NOMO-1 treated with DMSO at 0.1 percent for 48 hours (cell line): ENCODE measurements at regions not wholly inside any gene's neighbourhood (a gene's known extent, or its start where the extent isn't known, plus 50 kb on each side); places are given as distances from the start of the nearest gene placed in this dataset.

ENCODE experiments used
- DNase-seq: peaks from one replicate; lab custom pipeline; 2025; ENCODE audit not compliant: unreplicated experiment; lab: John Stamatoyannopoulos, UW

DNA sequence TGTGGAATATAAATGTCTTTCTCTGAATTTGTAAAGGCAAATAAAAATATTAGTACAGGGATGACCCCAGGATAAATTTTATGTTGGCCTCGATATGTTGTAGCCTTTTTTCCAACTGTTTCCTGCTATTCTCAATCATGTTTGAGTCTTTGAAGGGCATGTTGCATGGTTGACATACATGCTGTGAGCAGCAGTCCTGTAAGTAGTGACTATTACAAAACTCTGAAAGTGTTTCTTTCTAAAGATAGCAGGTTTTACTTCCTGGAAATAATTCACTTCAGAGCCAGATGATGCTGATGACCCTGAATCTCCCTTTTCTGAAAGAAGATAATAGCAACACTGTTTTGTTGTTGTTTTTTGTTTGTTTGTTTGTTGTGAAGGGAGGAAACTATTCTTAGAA lies 393.0 kb upstream of the GNPDA2 start:
- no peak for DNase-seq

DNA sequence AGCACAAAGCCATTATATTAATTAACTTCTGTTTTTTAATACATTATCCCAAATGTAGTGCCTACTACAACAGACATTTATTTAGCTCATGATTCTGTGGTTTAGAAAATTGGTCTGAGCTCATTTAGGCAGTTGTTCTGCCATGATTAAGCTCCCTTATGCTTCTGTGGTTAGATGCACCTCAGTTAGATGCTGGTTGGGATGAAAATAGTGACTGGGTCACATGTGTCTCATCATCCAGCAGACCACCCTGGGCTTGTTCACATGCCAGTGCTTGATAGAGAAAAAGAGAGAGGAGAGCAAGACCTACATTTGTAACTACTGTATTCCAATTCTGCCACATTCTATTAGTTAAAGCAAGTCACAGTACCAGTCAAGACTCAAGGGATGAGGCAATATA lies 376.4 kb upstream of the GNPDA2 start:
- no peak for DNase-seq

DNA sequence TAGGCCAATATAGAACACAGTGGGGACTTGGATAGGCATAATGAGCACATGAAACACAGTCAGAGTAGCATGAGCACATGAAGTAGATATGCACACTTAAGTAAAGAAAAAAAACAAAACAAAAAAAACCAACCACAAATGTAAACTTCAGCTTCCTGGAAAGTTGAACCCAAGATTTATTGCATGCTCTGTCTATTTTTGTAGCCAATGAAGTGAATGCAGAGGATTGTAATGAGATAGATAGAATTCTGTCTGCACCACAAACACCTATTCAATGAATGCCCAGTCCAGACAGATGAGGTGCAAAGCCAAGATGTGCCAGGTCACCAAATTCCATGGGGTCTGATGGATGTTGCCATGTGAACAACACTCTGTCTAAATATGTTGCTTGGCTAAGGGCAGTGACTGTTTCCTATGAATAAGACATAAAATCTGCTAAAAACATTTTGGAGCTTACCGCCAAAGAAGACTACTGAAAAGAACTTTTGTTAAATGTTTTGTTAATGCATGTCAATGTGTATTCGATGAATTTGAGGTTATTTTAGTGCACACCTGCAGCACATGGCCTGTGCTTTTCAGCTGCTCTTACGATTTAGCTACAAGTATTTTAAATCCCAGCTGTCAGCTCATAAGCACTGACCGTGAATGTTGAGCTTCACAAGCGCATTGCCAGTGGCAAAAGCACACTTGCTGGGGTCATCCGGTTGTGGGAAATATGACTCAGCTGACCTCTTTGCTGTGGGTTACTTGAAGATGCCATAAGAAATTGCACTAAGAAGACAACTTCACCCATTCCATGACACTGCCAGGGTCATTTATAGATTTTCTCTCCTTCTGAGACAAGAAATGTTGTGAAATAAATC lies 374.8 kb upstream of the GNPDA2 start:
- DNase-seq, result no peak

DNA sequence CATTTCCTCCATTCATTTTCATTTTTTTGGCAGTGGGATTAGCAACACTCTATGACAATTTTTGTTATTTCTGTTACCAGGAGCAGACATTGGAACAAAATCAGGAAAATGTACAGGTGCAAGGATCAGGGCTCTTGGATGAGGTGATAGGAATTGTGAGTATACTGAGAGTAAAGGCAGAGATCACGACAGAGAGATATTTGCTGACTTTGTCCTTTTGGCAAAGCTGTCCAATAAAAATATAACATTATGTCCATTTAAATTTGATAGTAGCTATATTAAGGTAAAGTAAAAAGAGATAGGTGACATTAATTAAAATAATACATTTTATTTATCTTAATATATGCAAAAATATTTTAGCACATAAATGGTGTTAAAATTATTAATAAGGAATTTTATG lies 373.1 kb upstream of the GNPDA2 start:
- no peak for DNase-seq

GRCh38 chr4:45094684-45095083 lies 368.3 kb upstream of the GNPDA2 start:
- no peak for DNase-seq

- DNase-seq, result no peak
Observed at GRCh38 chr4:45082101-45082500, 355.7 kb upstream of the GNPDA2 start.

DNA sequence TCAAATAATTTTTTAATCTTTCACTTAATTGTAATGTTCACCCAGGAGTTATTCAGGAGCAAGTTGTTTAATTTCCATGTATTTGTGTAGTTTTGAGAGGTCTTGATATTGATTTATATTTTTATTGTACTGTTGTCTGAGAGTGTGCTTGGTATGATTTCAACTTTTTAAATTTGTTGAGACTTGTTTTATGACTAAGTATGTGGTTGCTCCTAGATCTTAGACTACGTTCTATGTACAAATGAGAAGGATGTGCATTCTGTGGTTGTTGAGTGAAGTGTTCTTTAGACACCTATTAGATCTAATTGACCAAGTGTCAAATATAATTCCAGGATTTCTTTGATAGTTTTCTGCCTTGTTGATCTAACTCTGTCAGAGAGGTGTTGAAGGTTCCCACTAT lies 353.3 kb upstream of the GNPDA2 start:
- no peak for DNase-seq

GRCh38 chr4:45078201-45078600 lies 351.8 kb upstream of the GNPDA2 start:
- no peak for DNase-seq

DNA sequence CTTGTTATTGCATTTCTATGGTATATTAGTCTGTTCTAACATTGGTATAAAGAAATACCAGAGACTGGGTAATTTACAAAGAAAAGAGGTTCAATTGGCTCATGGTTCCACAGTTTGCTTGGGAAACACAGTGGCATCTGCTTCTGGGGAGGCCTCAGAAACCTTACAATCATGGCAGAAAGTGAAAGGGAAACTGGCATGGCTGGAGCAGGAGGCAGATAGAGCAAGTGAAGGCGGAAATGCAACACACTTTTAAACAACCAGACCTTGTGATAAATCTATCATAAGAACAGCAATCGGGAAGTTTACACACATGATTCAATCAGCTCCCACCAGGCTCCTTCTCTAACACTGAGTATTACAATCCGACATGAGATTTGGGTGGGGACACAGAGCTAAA lies 346.6 kb upstream of the GNPDA2 start:
- no peak for DNase-seq

DNA sequence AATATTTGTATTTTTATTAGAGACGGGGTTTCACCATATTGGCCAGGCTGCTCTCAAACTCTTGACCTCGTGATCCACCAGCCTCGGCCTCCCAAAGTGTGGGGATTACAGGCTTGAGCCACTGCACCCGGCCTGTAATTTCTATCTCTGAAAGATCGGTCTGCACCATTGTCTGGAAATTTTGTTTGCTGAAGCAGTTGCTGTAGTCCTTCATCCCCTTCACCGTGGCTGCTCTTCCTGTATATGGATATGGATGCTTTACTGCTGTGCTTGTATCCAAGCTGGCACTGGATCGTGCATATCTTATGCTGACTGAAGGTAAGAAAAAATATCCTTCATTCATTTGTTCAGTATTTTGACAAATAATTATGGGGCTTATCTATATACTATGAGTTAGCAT lies 338.4 kb upstream of the GNPDA2 start:
- DNase-seq, result no peak

DNA sequence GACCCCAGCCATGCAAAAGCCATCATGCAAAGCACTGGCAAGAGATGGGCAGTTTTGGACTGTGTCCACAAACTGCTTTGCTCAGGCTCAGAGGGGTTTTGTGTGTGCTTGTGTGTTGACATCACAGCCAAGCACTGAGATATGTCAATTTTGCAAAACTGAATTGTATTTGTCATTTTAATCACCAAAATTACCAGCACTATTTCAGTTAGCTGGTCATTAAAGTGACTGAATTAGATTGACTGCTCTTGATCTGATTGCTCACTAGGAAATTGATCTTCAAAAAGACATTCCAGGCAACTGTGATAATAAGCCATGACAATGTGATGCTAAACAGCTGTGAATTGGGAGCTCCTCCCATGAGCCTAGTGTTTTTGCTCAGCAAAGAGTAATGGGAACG lies 337.3 kb upstream of the GNPDA2 start:
- no peak for DNase-seq

DNA sequence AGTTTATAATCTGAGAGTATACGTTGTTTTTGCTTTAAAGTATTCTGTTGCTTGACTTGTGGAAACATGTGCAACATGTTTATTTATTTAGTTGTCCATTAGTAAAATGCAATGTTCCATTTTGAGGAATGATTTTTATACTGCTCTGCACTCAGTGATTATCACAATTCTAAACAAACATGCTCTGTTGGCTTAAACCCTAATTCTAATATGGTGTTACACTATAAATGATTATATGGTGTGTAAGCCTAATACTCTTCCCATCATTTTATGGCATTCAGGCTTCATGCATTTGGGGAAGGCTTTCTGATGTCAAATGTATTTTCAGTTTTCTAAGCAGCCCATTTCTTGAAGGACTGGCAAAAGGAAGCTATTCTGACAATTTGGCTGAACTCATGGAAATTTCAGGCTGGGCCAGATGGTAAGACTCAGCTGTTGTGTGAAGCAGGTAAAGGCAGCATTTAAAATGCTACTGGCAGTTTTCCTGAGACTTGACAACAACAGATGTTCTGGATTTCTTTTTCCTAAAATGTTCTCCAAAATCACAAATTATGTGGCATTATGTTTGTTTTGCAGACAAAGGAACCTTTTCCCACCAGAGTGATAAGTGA lies 336.7 kb upstream of the GNPDA2 start:
- no peak for DNase-seq

- DNase-seq, result no peak
Observed at GRCh38 chr4:45043911-45044310, 317.6 kb upstream of the GNPDA2 start.

DNA sequence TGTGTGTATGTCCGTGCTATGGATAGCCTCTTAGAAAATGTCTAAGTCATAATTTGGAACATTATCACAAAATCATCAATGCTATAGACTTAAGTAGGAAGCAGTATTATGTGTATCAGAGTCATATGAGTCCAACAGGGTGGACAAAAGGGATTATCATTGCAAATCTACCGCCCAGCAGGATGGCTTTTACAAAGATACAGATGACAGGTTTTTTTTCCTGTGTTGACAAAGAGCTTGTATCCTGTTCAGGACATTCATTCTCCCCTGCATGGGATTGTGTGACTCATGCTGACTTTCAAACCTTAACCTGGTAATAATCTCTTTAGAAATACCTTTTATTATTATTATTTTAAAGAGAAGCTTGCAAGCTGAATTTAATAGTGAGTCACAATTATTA lies 310.3 kb upstream of the GNPDA2 start:
- DNase-seq, result no peak

- no peak for DNase-seq
Observed at GRCh38 chr4:45033676-45034419, 307.5 kb upstream of the GNPDA2 start.

DNA sequence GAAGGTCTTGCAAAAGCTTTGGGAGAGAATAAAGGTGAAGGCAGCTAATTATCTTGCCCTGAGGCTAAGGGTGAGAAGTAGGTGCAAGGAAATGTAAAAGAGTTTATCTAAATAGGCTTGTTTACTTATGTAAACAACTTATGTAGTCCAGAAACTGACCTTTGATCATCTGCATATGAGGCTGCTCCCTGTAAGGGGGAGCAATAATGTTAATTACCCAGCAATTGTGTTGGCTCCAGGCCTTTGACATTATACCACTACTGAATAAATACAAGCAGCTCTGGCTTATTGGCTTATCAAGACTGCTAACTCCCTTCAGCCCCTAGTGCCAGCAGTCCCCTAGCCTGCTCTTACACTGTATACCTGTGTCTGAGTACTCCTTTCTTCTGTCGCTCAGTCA lies 303.7 kb upstream of the GNPDA2 start:
- DNase-seq, result no peak

DNA sequence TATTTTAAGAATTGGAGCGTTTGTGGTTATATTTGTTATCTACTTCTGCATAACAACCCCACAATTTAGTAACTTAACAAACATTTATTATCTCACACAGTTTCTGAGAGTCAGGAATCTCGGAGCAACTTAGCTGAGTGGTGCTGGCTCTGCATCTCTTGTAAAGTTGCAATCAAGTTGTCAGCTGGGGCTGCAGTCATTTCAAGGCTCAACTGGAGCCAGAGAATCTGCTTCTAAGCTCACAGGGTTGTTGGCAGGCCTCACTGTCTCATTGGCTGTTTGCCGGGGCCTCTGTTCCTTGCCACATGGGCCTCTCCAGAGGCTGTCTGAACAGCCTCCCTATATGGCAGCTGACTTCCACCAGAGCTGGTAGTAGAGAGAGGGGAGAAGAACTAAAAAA lies 281.2 kb upstream of the GNPDA2 start:
- no peak for DNase-seq

GRCh38 chr4:45006078-45006477 lies 279.7 kb upstream of the GNPDA2 start:
- DNase-seq, result no peak

DNA sequence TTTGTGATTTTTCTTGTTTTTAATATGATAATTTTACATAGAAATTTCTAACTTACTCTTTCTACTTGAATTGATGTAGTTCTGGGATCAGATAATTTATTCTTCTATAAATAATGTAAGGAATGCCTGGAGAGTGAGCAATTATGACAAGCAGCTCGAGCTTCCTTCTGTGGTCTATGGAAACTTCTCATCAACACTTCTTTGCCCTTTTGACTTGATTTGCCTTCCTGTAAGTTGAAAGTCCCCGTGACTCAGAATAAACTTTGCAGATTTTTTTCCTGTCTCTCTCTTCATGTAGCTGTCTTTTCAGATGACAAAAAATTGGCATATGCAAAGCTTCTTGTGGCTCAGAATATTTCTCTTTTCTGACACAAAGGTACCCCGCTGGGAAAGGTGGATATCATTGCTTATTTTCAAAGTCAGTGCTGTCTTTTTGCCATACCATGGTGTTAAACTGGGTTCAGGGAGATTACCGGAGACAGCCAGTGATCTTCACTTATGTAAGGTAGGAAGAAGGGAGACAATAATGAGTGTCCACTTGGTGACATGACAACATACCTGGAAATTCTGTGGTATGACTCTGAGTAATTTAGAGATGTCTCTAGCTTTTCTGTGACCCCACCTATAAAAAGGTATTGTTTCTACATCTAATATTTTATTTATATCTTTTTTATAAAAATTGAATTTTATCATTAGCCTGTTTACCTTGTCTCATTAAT lies 278.6 kb upstream of the GNPDA2 start:
- DNase-seq, result no peak

DNA sequence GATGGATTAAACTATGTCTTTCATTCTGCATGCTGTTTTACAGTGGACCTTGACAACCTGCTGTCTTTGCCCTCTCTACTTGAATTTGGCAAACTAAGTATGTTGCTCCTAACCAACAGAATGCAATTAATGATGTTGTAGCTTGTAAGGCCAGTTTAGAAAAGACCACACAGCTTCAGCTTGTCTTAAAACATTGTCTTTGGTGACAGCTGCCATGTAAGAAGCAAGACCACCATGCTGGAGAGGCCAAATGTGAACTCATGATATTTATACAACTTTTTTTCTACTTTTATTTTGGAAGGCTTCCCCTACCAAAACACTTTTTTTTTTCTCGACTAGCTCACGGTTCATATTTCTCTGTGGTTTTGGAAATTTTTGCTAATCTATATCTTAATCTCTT lies 278.0 kb upstream of the GNPDA2 start:
- no peak for DNase-seq

- DNase-seq, result no peak
Observed at GRCh38 chr4:44996276-44996845, 270.0 kb upstream of the GNPDA2 start.
